IPS-NIHi11 (cell line): ENCODE measurements at regions not wholly inside any gene's neighbourhood (a gene's known extent, or its start where the extent isn't known, plus 50 kb on each side); places are given as distances from the start of the nearest gene placed in this dataset.

Experiments used
- DNase-seq: peaks from one replicate; pipeline ENCODE4 v3.0.0; 2012; ENCODE audit warnings: mixed read lengths, low spot score

- no peak for DNase-seq
Observed at GRCh38 chrX:22395372-22395771, 122.7 kb downstream of the CBLL2 start.

DNA sequence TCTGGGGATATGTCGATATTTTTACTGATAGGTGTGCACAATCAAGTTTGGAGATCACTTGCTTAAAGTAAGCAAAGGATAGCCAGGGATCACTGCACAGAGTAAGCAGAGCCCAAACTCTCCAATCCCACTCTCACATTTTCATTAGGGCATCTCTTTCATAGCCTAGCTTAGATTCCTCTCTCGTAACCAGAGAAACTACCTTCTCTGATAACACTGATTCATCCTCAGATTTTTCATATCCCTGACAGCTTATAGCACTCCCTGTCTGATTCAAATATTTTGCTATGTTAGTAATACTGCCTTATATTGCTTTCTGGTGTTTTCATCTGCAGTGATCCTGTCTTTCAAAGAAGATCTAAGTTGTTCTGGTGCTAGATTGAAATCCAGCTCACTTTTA, 123.7 kb downstream of the CBLL2 start:
- no peak for DNase-seq

DNA sequence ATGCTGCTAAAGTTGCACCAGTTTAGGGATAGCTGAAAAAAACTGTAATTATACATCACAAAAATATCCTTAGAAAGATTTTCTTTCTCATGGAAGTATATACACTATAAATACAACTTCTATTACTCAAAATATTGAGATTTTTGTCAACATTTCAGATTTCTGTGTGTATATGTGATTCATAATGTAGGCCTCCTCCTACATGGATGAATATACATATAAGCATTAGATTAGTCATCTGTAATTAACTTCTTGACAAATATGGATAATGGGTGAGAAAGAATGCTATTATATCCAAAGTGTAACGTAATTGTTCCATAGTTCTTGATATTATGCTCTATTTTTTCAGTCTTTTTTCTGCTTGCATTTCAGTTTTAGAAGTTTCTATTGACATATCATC, 124.9 kb downstream of the CBLL2 start:
- no peak for DNase-seq

- DNase-seq, result no peak
Observed at GRCh38 chrX:22399437-22400192, 126.9 kb downstream of the CBLL2 start.

DNA sequence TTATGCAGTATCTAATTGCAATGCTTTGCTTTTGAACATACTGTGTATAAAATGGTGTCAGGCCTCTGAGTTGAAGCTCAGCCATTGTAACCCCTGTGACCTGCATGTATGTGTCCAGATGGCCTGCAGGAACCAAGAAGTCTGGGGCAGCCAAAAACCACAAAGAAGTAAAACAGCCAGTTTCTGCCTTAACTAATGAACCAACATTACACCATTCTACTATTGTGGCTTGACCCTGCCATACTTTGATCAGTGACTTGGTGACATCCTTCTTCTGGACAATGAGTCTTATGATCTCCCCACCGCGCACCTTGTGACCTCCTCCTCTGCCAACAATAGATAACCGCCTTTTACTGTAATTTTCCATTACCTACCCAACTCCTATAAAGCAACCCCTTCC, 131.6 kb downstream of the CBLL2 start:
- DNase-seq, result no peak

DNA sequence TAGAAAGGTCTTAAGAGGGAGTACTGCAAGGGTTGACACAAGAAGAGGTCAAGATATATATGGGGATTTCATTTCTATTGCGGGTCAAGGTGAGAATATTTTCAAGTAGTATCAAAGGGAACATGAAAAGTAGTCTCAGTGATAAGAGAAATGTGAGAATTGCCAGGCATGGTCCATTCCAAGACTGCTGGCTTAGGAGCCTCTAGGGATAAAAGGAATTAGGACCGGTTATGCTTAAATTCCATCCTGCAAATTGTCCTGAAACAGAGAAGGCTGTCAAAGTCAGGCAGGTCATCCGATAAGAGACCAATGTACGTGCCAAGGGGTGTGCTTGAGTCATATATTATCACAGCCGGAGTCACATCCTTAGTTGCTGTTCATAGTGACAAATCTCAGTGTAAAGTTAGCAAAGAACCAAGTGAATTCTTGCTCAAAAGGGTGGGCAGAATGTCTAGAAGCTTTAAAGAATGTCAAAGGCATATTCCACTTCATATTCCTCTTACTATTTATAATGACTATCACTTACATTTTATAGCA, 133.6 kb downstream of the CBLL2 start:
- DNase-seq, result no peak

GRCh38 chrX:22409418-22409817, 136.7 kb downstream of the CBLL2 start:
- no peak for DNase-seq

- no peak for DNase-seq
Observed at GRCh38 chrX:22424122-22424915, 151.6 kb downstream of the CBLL2 start.

DNA sequence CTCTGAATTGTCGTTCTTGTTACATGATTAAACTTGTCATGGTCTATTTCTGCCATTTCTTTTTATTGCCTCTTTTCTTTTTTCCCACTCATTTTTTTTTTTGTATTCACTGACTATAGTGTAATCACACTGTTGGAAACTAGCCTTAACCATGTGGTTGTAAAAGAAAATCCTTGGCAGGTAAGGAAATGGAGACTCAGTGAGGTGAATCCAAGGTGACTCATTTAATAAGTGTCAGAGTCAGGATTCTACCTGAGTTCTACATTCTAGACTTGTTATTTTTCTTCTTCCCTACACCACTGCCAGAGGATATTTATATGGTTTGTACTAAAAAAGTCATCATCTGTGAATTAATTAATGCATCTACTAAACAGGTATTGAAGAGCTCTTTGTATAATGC, 152.2 kb downstream of the CBLL2 start:
- no peak for DNase-seq

GRCh38 chrX:22429704-22430103, 157.0 kb downstream of the CBLL2 start:
- DNase-seq, result no peak

DNA sequence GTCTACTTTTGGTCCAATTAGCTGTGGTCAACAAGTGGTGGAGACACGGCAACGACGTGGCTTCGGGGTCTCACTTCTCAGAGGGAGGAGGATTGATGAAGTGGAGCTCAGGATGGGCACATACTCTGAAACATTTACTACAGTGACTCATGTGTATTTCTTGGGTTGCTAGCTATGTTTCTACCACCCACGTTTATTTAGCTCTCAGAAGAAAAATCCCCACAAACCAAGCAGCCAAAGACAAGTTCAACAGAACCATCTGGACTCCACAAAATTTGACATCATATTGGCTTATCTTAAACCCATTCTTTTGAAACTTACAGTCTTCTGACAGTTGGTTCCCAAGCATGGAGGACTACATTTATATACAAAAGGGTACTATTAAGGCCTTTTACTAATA, 158.0 kb downstream of the CBLL2 start:
- no peak for DNase-seq

DNA sequence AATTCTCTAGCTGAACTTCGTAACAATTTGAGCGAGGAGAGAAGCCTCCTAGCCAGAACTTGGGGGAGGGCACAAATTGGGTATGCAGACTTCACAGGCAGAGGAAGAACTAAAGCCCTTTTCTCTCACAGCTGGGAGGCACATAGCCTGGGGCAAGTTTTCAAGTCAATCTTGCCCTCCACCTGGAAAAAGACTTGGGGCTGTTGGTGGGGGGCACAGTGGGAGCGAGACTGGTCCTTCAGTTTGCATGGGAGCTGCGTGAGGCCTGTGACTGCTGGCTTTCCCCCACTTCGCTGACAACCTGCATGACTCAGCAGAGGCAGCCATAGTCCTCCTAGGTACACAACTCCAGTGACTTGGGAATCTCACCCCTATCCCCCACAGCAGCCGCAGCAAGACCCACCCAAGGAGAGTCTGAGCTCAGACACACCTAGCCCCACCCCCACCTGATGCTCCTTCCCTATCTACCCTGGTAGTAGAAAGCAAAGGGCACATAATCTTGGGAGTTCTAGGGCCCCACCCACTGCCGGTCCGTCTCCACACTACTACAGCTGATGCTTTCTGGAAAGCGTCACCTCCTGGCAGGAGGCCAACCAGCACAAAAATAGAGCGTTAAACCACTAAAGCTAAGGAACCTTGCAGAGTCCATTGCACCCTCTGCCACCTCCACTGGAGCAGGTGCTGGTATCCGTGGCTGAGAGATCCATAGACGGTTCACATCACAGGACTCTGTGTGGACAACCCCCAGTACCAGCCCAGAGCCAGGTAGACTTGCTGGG, 160.8 kb downstream of the CBLL2 start:
- no peak for DNase-seq

- peak; percentile 4 for DNase-seq
Observed at GRCh38 chrX:22445880-22446279, 173.2 kb downstream of the CBLL2 start.

- no peak for DNase-seq
Observed at GRCh38 chrX:22462959-22463358, 190.2 kb downstream of the CBLL2 start.

GRCh38 chrX:22467571-22467970, 194.9 kb downstream of the CBLL2 start:
- no peak for DNase-seq

DNA sequence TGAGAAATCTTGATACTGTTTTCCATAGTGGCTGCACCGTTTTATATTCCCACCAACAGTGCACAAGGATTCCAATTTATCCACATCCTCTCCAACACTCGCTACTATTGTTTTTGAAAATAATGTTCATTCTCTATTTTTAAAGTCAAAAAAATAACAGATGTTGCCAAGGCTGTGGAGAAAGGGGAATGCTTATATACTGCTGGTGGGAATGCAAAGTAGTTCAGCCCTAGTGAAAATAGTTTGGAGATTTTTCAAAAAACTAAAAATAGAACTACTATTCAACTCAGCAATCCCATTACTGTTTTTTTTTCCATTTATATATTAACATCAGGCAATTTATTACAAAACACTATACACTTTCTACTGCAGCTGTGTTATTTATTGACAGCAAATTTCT, 208.7 kb downstream of the CBLL2 start:
- no peak for DNase-seq

DNA sequence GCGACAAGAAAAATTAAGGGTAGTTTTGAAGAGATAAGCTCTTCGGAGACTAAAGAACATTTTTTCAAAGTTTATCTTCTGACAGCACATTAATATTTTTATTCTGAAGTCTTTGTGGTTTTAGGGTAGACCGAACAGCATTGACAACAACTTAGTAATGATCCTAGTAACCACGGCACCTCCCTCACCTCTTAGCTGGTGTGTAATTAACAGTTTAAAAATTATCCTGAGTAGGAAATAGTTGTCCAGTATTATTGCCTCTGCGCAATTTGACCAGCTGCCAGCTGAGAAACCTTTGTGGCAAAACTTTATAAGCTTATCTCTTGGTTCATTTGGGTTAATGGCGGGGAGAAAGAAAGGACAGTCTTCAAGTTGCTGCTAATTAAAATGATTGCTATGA, 213.6 kb downstream of the CBLL2 start:
- DNase-seq, result no peak

DNA sequence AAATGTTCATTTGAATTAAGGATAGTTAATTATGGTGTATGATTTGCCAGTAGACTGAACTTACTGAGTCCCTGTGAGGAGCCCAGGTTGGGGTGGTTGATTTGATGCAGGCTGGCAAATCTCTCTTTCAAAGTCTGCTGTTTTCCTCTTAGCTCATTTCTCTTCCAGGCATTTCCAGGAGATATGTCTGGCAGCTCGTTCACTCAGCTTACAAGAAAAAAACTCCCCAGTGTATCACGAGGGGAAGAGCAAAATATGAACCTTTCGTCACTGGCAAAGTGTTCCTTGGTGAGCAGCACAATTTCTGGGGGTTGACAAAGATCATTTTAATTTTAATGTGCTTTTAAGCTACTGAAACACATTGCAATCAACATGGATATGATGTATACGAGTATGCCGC, 244.2 kb downstream of the CBLL2 start:
- no peak for DNase-seq

DNA sequence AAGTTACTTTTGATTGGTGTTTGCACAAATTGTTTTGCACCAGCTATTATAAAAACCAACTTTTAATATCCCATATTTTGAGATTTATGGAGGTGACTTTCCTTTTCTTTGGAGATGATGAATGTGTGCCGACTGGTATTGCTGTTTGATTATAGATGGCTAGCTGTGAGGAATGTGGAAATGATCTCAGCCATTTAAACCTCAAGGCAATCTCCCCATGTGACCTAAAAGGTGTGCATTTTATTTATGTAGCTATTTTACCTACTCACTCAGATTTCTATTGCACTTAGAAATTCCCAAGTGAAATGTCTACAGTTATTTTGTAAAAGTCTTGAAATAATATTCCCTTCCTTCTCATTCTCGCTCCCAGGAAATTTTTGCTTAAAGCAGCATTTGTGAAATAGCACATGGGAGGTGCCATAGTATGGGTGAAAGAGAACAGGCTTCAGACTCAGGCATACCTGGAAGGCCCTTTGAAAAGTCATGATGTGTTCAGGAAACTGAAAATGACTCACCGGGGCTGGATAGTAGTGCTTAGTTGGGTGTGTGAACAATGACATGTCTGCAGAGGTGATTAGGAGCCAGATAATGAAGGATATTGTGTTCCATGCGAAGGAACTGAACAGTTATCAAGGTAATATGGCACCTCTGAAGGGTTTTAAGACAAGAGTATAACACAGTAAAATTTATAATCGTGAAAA, 247.6 kb downstream of the CBLL2 start:
- no peak for DNase-seq

- no peak for DNase-seq
Observed at GRCh38 chrX:22526339-22526738, 253.6 kb downstream of the CBLL2 start.

GRCh38 chrX:22527302-22527701, 254.6 kb downstream of the CBLL2 start:
- DNase-seq, result no peak

- DNase-seq, result no peak
Observed at GRCh38 chrX:22533898-22534297, 261.2 kb downstream of the CBLL2 start.
